GM19467 (cell line): ENCODE measurements at regions not wholly inside any gene's neighbourhood (a gene's known extent, or its start where the extent isn't known, plus 50 kb on each side); places are given as distances from the start of the nearest gene placed in this dataset.
"Not testable (repeated sequence)": the region's sequence is repeated elsewhere in the genome, so short reads cannot be mapped to it uniquely, and the experiment has no call there.

Source experiments
- ATAC-seq: cut with Tn5 transposase; IDR thresholded peaks from one replicate; pipeline ENCODE4 v1.9.1; 2021; ENCODE audit warnings: mild to moderate bottlenecking, moderate library complexity; ENCODE audit not compliant: unreplicated experiment

DNA sequence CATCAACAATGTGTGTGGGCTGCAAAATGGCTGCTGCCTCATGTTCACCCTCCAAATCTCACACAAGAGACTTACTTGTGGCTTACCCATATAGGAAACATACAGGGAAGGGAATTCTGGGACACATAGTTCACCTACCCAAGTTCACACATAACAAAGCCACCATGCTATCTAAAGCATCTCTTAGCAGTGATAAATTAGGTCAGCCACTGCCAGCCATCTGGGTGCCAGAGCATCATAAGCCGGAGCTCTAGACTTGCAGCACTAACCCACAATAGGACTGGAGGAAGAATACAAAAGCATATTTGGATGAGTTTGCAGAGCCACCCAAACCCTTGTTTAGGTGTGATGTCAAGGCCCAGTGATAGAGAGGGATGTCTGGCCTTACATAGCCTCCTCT is 321.7 kb downstream of the SEC16B start:
- no peak for ATAC-seq

DNA sequence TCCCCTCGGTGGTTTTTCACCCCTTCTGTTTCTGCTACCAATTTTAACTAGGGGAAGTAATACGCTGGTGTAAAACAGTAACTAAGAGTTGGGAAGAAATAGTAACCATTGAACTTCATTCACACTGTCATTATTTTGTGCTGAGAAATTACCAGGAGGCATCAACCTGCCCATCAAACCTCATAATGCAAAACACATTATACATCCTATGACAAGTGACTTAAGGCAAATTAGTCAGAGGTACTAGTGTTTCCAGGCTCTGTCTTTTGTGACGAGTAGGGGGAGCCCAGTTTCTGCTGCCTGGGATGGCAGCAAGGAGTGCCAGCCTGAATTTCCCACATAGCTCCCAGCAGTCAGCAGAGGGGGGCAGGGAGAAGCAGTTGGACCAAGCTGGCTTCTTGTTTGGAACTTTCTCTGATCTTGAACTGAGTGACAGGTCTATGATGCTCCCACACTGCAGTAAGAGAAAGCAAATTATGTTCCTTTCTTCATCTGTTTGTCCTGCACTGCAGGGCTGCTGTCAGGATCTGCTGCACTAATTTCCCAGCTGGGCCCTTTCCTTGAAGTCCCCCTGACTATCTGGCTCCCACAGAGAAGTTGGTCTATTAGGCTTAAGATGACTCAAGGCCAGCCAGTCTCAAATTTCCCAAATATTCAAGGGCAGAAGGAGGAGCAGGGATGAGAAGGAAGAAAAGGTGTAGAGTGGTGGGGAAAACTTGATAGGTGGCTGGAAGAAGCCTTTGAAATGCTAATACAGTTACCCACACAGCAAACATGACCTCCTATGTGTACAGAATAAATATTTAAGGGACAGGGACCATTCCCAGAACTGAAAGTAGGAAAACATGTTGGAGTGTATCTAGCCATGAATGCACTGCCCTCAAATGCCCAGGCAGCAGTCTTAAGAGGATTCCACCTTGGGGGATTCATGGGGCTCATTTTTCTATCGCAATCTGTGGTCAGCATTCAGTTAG is 322.8 kb downstream of the SEC16B start:
- no peak for ATAC-seq

DNA sequence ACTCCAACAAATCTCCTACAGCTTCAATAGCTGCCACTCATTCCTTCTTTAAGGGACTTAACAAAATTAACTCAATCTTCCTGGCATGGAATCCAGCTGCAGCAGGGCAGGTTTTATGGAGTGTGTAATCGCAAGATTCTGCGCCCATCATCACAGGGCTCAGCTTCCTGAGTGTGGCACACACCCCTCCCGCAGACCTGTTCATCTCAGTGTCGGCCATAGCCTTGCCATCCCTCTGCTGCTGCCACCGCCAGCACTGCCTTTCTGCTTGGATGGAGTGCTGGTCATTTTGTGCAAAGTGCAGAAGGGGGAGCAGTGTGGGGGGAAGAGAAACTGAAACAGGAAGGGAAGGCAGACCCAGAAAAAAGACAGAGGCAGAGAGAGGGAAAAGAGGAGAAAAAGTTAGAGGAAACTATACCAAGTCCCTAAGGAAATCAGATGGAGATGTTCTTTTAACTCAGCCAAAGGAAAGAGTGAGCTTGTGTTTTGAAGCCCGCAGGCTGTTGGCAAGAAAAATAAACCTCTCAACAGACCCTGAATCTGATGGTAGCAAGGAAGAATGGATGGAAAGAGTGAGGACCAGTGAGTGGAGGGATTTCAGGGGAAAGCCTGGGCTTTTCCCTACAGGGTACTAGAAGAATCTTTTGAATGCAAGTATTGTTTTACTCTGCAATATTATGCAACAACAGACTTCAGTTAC is 324.2 kb downstream of the SEC16B start:
- no peak for ATAC-seq

DNA sequence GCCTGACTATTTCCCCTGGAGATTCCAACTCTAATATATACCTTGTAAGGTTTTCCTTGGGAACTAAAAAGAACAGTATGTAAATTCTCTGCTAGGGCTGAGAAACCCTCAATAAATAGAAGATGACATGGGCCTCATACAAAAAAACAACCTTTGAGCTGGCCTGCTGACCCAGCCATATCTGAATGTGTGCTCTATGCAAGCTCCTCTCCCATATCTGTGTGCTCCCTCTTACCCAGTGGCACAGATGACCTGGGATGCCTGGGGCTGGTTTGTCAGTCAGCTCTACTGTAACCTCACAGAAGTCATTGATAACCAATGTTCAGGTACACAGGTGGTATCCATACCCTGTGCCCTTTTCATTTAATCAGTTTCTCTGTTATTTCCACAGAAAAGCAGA is 329.2 kb downstream of the SEC16B start:
- ATAC-seq, result no peak

DNA sequence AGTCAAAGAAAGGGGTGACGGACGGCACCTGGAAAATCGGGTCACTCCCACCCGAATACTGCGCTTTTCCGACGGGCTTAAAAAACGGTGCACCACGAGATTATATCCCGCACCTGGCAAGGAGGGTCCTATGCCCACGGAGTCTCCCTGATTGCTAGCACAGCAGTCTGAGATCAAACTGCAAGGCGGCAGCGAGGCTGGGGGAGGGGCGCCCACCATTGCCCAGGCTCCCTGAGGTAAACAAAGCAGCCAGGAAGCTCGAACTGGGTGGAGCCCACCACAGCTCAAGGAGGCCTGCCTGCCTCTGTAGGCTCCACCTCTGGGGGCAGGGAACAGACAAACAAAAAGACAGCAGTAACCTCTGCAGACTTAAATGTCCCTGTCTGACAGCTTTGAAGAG is 335.7 kb downstream of the SEC16B start:
- not testable (repeated sequence) for ATAC-seq

DNA sequence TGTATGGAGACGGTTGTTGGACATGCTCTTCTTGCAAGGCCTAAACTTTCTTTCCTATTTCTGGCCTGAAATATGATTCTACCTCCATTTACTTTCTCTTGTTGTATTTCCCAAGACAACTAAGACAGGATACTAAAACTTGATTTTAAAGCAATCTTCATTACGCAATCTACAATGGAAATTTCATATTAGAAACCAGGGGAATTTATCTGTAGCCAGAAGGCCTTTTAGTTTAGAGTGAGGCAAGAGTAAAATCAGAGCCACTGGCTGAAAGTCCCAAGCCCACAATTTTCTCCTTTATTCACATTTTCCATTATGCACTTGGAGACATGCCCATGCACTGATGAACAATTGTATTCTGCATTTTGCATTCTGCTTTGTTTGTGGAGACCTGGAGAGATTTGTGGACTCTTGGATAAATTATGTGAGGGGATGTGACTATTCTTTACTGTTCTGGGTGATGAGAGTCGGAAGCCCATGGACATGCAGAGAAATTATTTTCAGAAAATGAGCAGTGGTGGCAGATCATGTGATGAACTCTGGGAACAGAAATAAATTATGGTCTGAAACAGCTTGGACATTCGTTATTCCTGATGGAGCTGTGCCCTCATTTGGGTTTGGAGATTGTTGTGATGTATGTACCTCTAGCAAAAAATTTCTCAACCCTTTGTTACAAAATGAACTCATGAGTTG is 336.8 kb downstream of the SEC16B start:
- ATAC-seq, result no peak

DNA sequence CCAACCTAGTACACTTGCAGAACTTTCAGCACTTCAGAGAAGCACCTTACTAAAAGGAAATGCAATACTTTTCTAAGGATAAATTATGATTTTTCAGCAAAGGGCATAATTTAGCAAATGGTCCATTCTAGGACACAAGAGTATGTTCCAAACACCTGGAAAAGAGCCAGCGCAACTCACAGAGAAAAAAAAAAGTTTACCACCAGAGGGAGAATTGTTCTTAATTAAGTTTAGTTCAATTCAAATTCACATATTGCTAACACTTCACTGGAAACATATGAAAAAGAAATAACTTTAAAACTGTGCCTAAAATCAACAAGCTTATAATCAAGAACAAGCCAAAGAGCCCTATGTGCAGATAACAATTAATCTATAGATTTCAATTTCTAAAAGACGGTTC is 338.1 kb downstream of the SEC16B start:
- ATAC-seq, result no peak

DNA sequence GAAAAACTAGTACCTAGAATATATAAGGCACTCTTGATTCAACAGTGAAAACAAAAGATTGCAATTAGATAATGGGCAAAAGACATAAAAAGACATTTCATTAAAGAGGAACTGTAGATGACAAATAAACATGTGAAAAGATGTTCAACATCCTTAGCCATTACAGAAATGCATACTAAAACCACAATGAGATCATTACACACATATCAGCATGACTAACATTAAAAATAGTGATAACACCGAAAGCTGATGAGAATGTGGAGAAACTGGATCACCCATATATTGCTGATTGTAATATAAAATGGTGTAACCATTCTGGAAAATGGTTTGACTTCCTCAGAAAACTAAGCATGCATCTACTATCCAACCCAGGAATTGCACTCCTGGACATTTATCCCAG is 340.3 kb downstream of the SEC16B start:
- ATAC-seq, result no peak

DNA sequence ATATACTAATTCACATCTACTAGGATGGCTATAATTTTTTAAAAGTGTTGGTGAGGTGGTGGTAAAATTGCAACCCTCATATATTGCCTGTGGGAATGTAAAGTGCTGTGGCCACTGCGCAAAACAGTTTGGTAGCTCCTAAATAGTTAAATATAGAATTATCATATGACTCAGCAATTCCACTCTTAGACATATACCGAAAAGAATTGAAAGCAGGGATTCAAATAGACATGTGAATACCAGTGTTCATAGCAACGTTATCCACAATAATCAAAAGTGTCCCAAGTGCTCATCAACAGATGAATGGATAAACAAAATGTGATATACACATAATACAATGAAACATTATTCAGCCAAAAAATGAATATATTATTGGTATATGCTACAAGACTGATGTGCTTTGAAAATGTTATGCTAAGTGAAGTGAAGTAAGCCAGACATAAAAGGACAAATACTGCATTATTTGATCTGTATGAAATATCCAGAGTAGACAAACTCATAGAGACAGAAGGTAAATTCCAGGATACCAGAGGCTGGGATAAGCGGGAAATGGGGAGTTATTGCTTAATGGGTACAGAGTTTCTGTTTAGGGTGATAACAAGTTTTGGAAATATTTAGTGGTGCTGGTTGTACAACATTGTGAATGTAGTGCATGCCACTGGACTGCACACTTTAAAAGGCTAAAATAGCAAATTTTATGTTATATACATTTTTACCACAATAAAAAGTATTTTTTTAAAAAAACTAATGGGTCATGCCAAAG is 342.5 kb downstream of the SEC16B start:
- ATAC-seq, result no peak

DNA sequence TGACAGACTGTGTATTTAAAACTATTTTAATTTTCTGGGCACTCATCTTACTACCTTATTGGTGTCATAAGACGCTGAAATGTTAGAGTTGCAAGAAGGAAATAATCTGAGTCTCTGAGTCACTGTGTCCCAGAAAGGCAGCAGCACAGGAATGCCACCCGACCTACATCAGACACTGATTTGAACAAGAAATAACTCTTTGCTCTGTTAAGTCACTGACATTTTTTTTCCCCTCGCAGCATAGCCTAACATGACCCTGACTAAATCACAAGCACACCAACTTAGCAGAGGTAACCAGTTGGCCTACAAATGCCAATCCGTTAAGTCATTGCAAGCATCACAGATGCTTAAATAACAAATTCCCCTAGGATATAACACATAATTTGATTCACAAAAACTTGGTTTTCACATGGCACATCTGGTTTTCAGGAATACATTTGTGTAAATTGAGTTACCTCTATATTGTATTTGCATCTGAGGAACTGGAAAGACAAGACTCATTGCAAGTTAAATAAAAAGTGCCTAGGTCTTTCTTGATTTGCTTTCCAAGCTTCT is 349.1 kb downstream of the SEC16B start:
- no peak for ATAC-seq

DNA sequence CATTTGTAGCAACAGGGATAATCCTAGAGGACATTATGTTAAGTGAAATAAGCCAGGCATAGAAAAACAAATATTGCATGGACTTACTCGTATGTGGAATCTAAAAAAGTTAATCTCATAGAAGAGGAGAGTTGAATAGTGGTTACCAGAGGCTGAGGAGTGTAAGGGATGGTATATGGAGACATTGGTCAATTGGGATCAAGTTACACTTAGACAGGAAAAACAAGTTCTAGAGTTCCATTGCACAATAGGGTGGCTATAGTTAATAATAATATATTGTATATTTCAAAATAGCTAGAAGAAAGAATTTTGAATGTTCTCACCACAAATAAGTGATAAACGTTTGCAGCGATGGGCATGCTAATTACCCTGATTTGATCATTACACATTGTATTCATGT is 354.6 kb downstream of the SEC16B start:
- ATAC-seq, result no peak

DNA sequence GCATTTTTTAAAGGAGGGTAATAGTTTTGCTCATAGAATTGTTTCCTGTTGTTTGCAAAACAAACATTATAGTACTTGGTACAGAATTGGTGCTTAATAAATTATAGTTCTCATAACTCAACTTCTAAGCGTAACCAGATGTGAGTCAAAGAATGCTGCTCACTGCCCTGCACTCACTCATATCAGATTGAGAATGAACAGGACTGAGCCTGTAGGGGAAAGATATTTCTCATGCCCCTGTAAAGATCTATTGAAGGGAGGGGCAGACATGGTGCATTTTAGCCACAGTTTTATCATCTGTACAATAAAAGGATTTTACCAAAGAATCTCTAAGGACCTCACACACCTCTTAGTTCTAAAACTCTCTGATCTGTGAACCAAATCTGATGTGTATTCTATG is 358.5 kb downstream of the SEC16B start:
- ATAC-seq, result no peak

DNA sequence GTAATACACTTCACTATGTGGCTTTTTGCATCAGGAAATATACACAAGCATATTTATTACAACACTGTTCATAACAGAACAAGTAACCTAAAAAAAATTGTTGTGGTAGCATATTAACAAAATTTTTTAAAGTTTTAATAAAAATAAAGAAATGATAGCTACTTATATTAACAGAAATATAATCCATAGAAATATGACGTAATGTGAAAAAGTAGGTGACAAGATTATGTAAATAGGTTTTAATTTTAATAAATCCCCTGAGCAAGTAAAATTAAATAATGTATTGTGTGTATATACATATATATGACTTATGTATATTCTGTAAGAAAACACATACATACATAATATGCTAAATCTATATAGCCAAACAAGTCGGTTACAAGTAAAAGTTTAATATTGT is 359.9 kb downstream of the SEC16B start:
- ATAC-seq, result no peak

DNA sequence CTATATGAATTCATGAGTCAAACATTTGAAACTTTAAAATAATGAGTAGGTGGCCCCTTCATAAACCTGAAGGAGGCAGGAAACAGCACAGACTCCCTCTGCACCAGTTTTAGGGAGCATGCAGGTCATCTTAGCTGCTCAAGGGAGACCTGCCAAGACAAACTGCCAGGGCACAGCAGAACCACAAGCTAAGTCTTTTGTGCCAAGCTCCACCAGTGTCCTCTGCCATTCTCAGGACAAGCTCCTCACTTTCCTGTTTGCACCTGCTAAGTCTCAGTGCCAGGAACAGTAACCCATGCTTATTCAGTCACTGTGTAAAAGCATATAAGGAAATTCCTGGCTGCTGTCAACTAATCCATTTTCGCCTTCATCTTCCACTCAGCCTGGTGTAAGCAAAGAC is 368.9 kb downstream of the SEC16B start:
- ATAC-seq, result no peak

DNA sequence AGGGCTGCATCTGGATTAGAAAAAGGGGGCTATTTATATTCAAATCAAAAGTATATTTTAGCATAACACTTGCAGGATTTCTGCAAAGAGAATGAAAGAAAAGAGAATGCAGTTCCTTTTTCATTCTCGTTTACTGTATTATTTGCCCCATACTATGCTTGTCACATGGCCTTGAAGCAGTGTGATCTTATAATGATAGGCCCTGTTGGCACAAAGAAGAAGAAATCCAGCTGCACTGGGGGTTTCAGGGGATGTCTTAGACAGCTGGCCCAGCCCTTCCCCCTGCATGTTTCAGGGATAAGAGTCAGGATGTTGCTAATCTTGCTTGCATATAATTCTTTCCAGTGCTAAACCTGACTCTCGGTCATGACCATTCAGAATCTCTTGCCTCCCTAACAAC is 369.5 kb downstream of the SEC16B start:
- ATAC-seq, result no peak

DNA sequence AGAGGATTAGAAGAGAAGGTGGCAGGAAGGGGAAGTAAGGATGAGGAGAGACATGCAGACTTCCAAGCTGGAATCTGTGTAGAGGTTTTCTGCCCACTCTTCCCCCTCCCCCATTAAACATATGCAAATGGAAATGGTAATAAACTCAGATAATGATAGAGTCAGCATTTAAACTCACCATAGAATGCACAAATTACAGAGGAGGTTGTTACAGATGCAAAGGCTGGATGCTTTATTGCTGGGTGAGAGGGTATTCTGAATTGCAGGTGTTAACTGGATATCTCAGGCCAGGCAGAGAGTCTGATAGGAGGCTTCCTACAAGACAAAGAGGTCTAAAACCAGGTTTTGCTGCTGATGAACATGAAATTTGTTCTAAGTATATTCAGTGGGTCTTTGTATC is 372.5 kb downstream of the SEC16B start:
- ATAC-seq, result no peak

DNA sequence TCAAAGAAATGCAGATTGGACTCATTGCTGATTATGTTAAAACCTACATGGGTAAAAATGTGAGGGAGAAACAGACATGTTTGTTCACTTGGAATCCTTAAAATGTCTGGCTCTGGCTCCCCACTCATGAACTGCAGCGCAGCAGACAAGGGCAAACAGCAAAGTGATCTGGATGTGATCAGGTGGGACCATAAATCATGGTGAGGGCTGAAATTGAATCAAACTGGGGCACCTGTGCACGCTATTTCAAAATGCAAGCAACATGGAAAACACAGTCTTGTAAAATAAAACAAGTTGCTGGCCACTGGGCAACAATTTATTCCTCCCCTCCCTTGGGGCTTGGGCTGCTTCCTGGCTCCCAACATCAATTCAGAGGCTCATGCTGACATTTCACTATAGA is 373.4 kb downstream of the SEC16B start:
- ATAC-seq, result no peak

DNA sequence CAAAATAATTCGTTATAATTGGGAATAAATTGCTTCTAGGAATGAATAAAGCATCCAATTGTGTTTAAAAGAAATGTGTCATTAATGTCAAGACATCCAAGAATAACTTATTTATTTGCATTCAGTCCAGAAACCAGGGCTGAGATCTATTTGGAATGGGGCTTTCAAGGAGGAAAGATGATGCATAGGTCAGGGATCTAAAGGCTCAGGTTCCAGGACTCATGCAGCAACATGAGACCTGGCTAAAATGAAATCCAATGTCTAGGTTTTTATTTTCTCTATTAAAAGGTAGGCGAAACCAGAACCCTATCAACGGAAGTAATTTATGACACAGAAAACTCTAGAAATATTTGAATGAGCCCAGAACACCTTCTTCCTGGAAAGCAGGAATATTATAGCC is 376.8 kb downstream of the SEC16B start:
- ATAC-seq, result no peak

DNA sequence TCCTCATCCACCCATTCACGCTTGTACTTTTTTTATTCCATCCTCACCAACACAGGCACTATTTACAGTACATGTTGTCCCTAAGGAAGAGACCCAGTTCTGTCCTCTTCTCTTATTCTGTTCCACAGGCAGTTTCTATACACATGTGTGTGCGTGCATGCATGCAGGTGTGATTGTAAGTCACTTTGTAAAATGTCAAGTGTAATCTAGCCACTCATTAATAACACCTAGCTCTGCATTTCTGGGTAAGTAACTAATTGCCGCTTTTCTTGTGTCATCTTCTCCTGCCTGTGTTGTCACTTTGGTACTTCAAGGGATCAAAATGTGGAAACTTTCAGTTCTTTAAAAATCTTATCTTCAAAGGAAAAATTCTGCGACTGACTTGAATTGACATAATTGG is 377.2 kb downstream of the SEC16B start:
- ATAC-seq, result no peak

DNA sequence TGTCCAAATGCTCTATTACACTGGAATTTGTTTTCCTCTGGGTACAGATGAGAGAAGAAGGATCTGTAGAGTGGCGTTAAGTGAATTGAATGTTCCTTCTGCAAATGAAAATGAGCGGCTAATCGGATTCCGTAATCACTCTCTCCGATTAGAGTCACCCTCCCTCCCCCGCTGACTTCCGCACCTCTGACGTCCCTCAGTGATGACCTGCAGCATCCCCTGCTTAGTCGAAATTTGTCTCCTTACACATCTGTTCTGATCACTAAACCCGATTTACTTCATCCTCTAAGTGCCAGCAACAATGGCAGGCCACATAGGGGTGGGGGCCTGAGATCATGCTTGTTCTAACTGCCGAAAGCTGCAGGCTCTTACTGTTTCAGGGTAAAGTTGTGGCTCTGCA is 378.7 kb downstream of the SEC16B start:
- no peak for ATAC-seq

DNA sequence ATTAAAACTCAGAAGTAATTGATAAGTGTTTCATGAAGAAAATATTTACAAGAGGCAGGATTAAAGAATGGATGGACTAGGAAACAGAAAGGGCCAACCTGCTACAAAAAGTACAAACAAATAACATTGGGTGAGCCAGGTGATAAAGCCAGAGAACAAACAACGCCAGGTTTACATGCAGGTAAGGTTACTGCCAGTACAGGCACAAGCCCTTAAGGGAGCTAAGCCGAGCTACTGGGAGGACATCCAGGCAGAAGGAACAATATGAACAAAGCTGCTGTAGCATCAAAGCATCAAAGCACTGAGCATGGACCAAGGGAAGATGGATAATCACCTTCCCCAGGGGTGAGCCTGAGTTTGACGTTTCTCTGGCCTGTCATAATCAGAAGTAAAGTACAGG is 380.7 kb downstream of the SEC16B start:
- ATAC-seq, result no peak
